Suprapubic skin (tissue), 4 donors: ENCODE measurements at regions not wholly inside any gene's neighbourhood (a gene's known extent, or its start where the extent isn't known, plus 50 kb on each side); places are given as distances from the start of the nearest gene placed in this dataset.

Experiments
- DNase-seq, 2 donors: peaks; one replicate each; pipeline ENCODE4 v3.0.0-alpha.2; 2019; ENCODE audit warnings: low spot score in 2 of 2
- H3K27ac ChIP-seq: fragments of 200-600 bp; sonication (generic); one replicate; pipeline ENCODE4 v1.5.1; 2019
- H3K27me3 ChIP-seq: fragments of 200-600 bp; sonication (generic); one replicate; pipeline ENCODE4 v1.5.1; 2019
- H3K36me3 ChIP-seq: fragments of 200-600 bp; sonication (generic); one replicate; pipeline ENCODE4 v1.5.1; 2019
- H3K4me1 ChIP-seq: fragments of 200-600 bp; sonication (generic); one replicate; pipeline ENCODE4 v1.5.1; 2019
- H3K4me3 ChIP-seq: fragments of 200-600 bp; sonication (generic); one replicate; pipeline ENCODE4 v1.5.1; 2019; ENCODE audit warnings: mild to moderate bottlenecking
- H3K9me3 ChIP-seq: fragments of 200-600 bp; sonication (generic); one replicate; pipeline ENCODE4 v1.5.1; 2019
- EP300 ChIP-seq: sonication (generic); formaldehyde crosslinking; IDR thresholded peaks from one replicate; pipeline ENCODE4 v1.6.1; 2017; ENCODE audit warnings: antibody characterized with exemption
- POLR2A ChIP-seq, 2 donors: fragments of 450-650 bp; IDR thresholded peaks; one replicate each; pipeline ENCODE4 v1.6.1; 2017; ENCODE audit warnings: antibody characterized with exemption in 2 of 2, mild to moderate bottlenecking in 2 of 2, moderate library complexity in 2 of 2
- POLR2AphosphoS5 ChIP-seq, 3 donors: sonication (generic); formaldehyde crosslinking; IDR thresholded peaks; one replicate each; pipeline ENCODE4 v1.6.1; 2017; ENCODE audit warnings: antibody characterized with exemption in 3 of 3
- WGBS: methylation state at CpG from one replicate; pipeline ENCODE4 v1.1.5; 2018; 5-methylcytosine and 5-hydroxymethylcytosine counted together
- TF ChIP-seq, protein P1 (sequence below), 2 donors: fragments of 200-600 bp in 1 of 2; fragments of 450-650 bp in 1 of 2; sonication (generic) in 1 of 2; IDR thresholded peaks; one replicate each; pipeline ENCODE4 v1.5.1; 2016 to 2019; ENCODE audit warnings: antibody characterized with exemption in 2 of 2, mild to moderate bottlenecking in 1 of 2, moderate library complexity in 1 of 2

DNA sequence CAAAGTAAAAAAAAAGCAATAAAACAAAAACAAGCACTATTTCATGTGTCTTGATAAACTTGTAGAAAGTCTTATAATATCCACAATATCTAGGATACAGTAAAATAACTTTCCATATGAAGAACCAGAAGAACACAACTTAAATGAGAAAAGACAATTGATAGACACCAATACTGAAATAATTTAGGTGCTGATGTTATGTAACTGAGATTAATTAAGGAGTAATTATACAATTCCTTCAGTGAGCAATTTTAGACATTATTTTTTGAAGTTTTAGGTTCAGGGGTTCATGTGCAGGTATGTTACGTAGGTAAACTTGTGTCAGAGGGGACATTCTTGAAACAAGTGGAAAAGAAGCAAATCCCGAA is 88.3 kb upstream of the VPREB1 start:
- no peaks in the 10 kb centered on the region for H3K36me3 ChIP-seq
- no peak overlapping the region for H3K4me3 ChIP-seq
- H3K27me3 ChIP-seq: peaks cover 8% of the 10 kb centered on the region
- no peak for DNase-seq
- no peak overlapping the region for H3K27ac ChIP-seq
- 25% methylated on average over 2 of the region's 2 CpGs for WGBS
- no peaks in the 10 kb centered on the region for H3K4me1 ChIP-seq
- no peaks in the 10 kb centered on the region for H3K9me3 ChIP-seq
- TF ChIP-seq, protein P1, sequence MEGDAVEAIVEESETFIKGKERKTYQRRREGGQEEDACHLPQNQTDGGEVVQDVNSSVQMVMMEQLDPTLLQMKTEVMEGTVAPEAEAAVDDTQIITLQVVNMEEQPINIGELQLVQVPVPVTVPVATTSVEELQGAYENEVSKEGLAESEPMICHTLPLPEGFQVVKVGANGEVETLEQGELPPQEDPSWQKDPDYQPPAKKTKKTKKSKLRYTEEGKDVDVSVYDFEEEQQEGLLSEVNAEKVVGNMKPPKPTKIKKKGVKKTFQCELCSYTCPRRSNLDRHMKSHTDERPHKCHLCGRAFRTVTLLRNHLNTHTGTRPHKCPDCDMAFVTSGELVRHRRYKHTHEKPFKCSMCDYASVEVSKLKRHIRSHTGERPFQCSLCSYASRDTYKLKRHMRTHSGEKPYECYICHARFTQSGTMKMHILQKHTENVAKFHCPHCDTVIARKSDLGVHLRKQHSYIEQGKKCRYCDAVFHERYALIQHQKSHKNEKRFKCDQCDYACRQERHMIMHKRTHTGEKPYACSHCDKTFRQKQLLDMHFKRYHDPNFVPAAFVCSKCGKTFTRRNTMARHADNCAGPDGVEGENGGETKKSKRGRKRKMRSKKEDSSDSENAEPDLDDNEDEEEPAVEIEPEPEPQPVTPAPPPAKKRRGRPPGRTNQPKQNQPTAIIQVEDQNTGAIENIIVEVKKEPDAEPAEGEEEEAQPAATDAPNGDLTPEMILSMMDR (IDR thresholded peaks at IDR 0.05): no peak
- TF ChIP-seq EP300 (no peak), POLR2A (IDR thresholded peaks at IDR 0.05) (no peak), POLR2AphosphoS5 (IDR thresholded peaks at IDR 0.05) (no peak)

DNA sequence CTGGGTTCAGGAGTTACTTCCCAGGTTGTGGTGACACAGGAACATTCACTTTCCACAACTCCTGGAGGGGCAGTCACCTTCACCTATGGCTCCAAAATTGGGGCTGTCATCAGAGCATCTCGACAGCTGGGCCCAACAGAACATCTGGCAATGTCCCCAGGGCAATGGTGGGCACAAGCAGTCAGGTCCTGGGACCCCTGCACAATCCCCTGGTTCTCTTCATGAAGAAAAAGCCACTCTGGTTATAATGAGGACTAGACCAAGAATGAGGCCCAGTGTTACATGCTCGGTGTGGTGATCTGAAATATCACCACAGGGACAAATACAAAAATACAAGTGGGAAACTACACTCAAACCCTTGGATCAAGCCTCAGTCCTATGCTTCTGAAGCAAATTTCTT is 89.0 kb upstream of the VPREB1 start:
- Histone ChIP-seq H3K9me3 (no peaks in the 10 kb centered on the region), H3K27ac (no peak overlapping the region), H3K4me1 (no peaks in the 10 kb centered on the region), H3K4me3 (no peak overlapping the region), H3K36me3 (no peaks in the 10 kb centered on the region), H3K27me3 (peaks cover 14% of the 10 kb centered on the region)
- no peak for DNase-seq
- no peak for TF ChIP-seq POLR2AphosphoS5 (IDR thresholded peaks at IDR 0.05)
- TF ChIP-seq EP300: no peak
- TF ChIP-seq, protein P1 (IDR thresholded peaks at IDR 0.05): no peak
- TF ChIP-seq POLR2A (IDR thresholded peaks at IDR 0.05): no peak
- WGBS: 63% methylated on average over 2 of the region's 2 CpGs

DNA sequence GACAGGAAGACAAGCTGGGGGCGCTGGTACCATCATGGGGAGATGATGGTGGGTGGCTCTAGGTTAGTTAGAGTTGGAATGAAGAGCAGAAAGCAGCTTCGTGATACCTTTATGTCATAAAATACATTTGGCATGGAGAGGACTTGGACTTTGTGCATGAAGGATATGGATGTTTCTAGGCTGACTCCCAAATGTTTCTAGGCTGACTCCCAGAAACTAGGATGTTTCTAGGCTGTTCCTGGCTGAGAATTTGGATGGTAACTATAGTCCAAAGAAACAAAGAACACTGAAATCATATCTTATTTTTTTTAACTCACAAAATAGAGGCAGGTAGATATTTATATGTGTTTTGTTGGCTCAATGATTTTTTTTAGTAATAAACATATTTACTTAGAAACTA is 89.4 kb upstream of the VPREB1 start:
- DNase-seq: no peak
- WGBS: 45% methylated on average over 2 of the region's 2 CpGs

DNA sequence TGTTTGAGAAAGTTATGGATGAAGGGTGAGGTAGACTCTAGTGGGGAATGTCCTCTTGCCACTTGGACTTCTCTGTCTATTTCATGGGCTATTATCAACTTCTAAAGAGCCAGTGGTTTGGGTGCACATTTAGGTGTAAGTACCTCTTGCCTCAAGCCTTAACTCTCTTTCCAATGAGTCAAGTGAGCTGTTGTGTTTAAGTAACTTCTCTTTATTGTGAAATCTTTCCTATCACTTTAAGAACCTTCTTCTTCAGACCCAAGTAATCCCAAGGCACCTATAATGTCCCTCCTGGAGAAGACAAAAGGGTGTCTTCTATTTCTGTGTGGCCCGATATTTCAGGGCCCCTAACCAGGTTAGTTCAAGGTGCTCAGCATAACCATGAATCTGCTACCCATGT is 90.5 kb upstream of the VPREB1 start:
- Histone ChIP-seq H3K9me3 (no peaks in the 10 kb centered on the region), H3K27me3 (peaks cover 25% of the 10 kb centered on the region), H3K4me1 (no peaks in the 10 kb centered on the region), H3K36me3 (no peaks in the 10 kb centered on the region), H3K27ac (no peak overlapping the region), H3K4me3 (no peak overlapping the region)
- no peak for DNase-seq
- TF ChIP-seq POLR2A (IDR thresholded peaks at IDR 0.05): no peak
- TF ChIP-seq EP300: no peak
- TF ChIP-seq, protein P1 (IDR thresholded peaks at IDR 0.05): no peak
- no peak for TF ChIP-seq POLR2AphosphoS5 (IDR thresholded peaks at IDR 0.05)
- 100% methylated on average over 1 of the region's 1 CpG for WGBS

More for the DNA sequence above, 89.4 kb upstream of the VPREB1 start:
- Histone ChIP-seq H3K27me3 (peaks cover 16% of the 10 kb centered on the region), H3K4me1 (no peaks in the 10 kb centered on the region), H3K9me3 (no peaks in the 10 kb centered on the region), H3K27ac (no peak overlapping the region), H3K4me3 (no peak overlapping the region), H3K36me3 (no peaks in the 10 kb centered on the region)
- TF ChIP-seq POLR2AphosphoS5 (IDR thresholded peaks at IDR 0.05) (no peak), POLR2A (IDR thresholded peaks at IDR 0.05) (no peak), EP300 (no peak)
- TF ChIP-seq, protein P1 (IDR thresholded peaks at IDR 0.05): no peak

DNA sequence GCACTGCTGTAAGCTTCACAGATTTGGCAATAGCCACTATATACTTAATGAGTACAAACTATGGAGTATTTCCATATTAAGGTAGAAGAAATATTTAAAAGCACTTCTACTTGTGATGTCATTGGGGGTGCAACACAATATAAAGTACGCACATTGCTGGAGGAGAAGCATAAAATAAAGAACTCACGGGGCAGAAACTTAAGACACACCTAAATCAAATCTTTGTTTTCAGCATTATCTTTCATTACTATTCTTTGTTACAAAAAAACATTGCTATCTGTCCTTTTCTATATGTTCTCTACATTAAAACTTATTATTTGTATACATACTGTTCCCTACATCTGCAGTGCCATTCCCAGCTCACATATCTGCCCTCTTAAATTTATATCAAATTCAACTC is 93.3 kb upstream of the VPREB1 start:
- H3K4me3 ChIP-seq: no peak overlapping the region
- H3K27me3 ChIP-seq: peaks cover 47% of the 10 kb centered on the region
- no peak for DNase-seq
- no peaks in the 10 kb centered on the region for H3K36me3 ChIP-seq
- no peaks in the 10 kb centered on the region for H3K9me3 ChIP-seq
- WGBS: 81% methylated on average over 2 of the region's 2 CpGs
- no peak overlapping the region for H3K27ac ChIP-seq
- TF ChIP-seq POLR2A (IDR thresholded peaks at IDR 0.05) (no peak), POLR2AphosphoS5 (IDR thresholded peaks at IDR 0.05) (no peak), EP300 (no peak)
- TF ChIP-seq, protein P1 (IDR thresholded peaks at IDR 0.05): no peak
- H3K4me1 ChIP-seq: no peaks in the 10 kb centered on the region
